ENCODE measurements at regions not wholly inside any gene's neighbourhood (a gene's known extent, or its start where the extent isn't known, plus 50 kb on each side); places are given as distances from the start of the nearest gene placed in this dataset.
"Not testable (repeated sequence)": the region's sequence is repeated elsewhere in the genome, so short reads cannot be mapped to it uniquely, and the experiment has no call there.

GRCh38 chr2:44071454-44072046, 75.8 kb upstream of the LRPPRC start:
- POLR2A ChIA-PET: no interaction called here
- intact Hi-C loops (cut with micrococcal nuclease; ENCODE audit: unreplicated experiment): no loop called here
- TF ChIP-seq NFIC (IDR thresholded peaks at IDR 0.05; ENCODE audit: low read depth, low read length): peak; percentile 65; the same call in 1 of the 2 replicates
- peak; percentile 82 for TF ChIP-seq JUNB (IDR thresholded peaks at IDR 0.05)
- TF ChIP-seq SRF (IDR thresholded peaks at IDR 0.05; ENCODE audit: low read depth in 2 of 2, low read length in 2 of 2): no peak
- TF ChIP-seq MEF2A (IDR thresholded peaks at IDR 0.05; ENCODE audit: insufficient read depth, low read depth, low read length): peak; percentile 88
- no peak for TF ChIP-seq STAT3 (IDR thresholded peaks at IDR 0.05; ENCODE audit: low read depth, low read length)
- peak; percentile 80 for TF ChIP-seq FOXM1 (IDR thresholded peaks at IDR 0.05; ENCODE audit: low read depth, low read length)
- peak in 1 of 2 experiments; percentile 47; a peak in 1 of 4 replicates for TF ChIP-seq ETV6 (conservative IDR thresholded peaks at IDR 0.05 in 1 of 2, IDR thresholded peaks at IDR 0.05 in 1 of 2; ENCODE audit: borderline replicate concordance in 1 of 2, low read depth in 1 of 2)
- 0 out of 2 replicates have a peak, but pooled peaks have one; percentile 13 for TF ChIP-seq PKNOX1 (IDR thresholded peaks at IDR 0.05)
- TF ChIP-seq, protein P1, sequence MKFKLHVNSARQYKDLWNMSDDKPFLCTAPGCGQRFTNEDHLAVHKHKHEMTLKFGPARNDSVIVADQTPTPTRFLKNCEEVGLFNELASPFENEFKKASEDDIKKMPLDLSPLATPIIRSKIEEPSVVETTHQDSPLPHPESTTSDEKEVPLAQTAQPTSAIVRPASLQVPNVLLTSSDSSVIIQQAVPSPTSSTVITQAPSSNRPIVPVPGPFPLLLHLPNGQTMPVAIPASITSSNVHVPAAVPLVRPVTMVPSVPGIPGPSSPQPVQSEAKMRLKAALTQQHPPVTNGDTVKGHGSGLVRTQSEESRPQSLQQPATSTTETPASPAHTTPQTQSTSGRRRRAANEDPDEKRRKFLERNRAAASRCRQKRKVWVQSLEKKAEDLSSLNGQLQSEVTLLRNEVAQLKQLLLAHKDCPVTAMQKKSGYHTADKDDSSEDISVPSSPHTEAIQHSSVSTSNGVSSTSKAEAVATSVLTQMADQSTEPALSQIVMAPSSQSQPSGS (IDR thresholded peaks at IDR 0.05; ENCODE audit: low read length): peak; percentile 34; the same call in 1 of the 2 replicates
- TF ChIP-seq MYB (IDR thresholded peaks at IDR 0.05; ENCODE audit: borderline replicate concordance, low read depth, low read length): no peak
- TF ChIP-seq BACH1 (IDR thresholded peaks at IDR 0.05; ENCODE audit: borderline replicate concordance): no peak

GRCh38 chr2:44073667-44074066, 77.9 kb upstream of the LRPPRC start:
- H3K79me2 ChIP-seq (ENCODE audit: control insufficient read depth, insufficient read depth, low read length); in situ Hi-C loops (cut with MboI); H3K4me2 ChIP-seq (ENCODE audit: control insufficient read depth, insufficient read depth); H3K4me3 ChIP-seq; H3K36me3 ChIP-seq (ENCODE audit: control insufficient read depth in 2 of 2, insufficient read depth in 2 of 2, low read length in 1 of 2); BruUV-seq (replicated peaks); ATAC-seq; H3K9me3 ChIP-seq (replicated peaks; ENCODE audit: control insufficient read depth, insufficient read depth, low read length); intact Hi-C loops (cut with micrococcal nuclease; ENCODE audit: unreplicated experiment); RAD21 ChIA-PET (ENCODE audit: unreplicated experiment); H3K27ac ChIP-seq (ENCODE audit: control insufficient read depth, insufficient read depth); H2AFZ ChIP-seq (ENCODE audit: control insufficient read depth, low read depth, low read length); DNase-seq (ENCODE audit: low read depth, low spot score); H3K4me1 ChIP-seq (ENCODE audit: control insufficient read depth, insufficient read depth, low read length); H3K9ac ChIP-seq (ENCODE audit: control insufficient read depth, insufficient read depth, low read length); H4K20me1 ChIP-seq (ENCODE audit: control insufficient read depth, insufficient read depth); H3K27me3 ChIP-seq (replicated peaks in 1 of 2; ENCODE audit: control insufficient read depth in 2 of 2, insufficient read depth in 2 of 2, low read length in 1 of 2); FAIRE-seq; POLR2A ChIA-PET: not testable (repeated sequence)
- CTCF ChIA-PET: interaction anchor here (0.9 to 1.9 kb wide), 3 partner anchors 9 to 252 kb away, joined by 3 to 5 read pairs (median 3); no protein-coding TSS in a partner anchor
- 57% methylated on average over 3 of the region's 3 CpGs for WGBS (ENCODE audit: insufficient coverage, insufficient replicate concordance, low lambda C conversion rate, missing lambda C conversion rate)
- SMC1A ChIA-PET (ENCODE audit: uncharacterized antibody, unreplicated experiment): interaction anchor here (0.8 kb wide), 1 partner anchor 117 kb away, joined by 3 read pairs; no protein-coding TSS in a partner anchor

More at GRCh38 chr2:44071454-44072046, 75.8 kb upstream of the LRPPRC start:
- no peaks in the 10 kb centered on the region for H3K36me3 ChIP-seq (ENCODE audit: control insufficient read depth in 2 of 2, insufficient read depth in 2 of 2, low read length in 1 of 2)
- no peaks in the 10 kb centered on the region for H3K79me2 ChIP-seq (ENCODE audit: control insufficient read depth, insufficient read depth, low read length)
- 0 out of 2 replicates have a peak, but pooled peaks cover 3% of the 10 kb centered on the region for H3K4me1 ChIP-seq (ENCODE audit: control insufficient read depth, insufficient read depth, low read length)
- ChIA-PET CTCF (interaction anchor here (0.7 to 1.6 kb wide), 3 partner anchors 15 to 329 kb away, joined by 3 to 5 read pairs (median 3); no protein-coding TSS in a partner anchor), RAD21 (ENCODE audit: unreplicated experiment) (interaction anchor here (0.6 to 1.9 kb wide), 4 partner anchors 15 to 178 kb away, joined by 3 to 5 read pairs (median 3); no protein-coding TSS in a partner anchor), SMC1A (ENCODE audit: uncharacterized antibody, unreplicated experiment) (interaction anchor here (0.8 to 1.4 kb wide), 2 partner anchors 174 to 359 kb away, joined by 3 read pairs; no protein-coding TSS in a partner anchor)
- ATAC-seq (peak; percentile 89), FAIRE-seq (peak; percentile 88), DNase-seq (ENCODE audit: low read depth, low spot score) (peak; percentile 21)
- no peaks in the 10 kb centered on the region for H3K27me3 ChIP-seq (replicated peaks in 1 of 2; ENCODE audit: control insufficient read depth in 2 of 2, insufficient read depth in 2 of 2, low read length in 1 of 2)
- no peak overlapping the region for H2AFZ ChIP-seq (ENCODE audit: control insufficient read depth, low read depth, low read length)
- BruUV-seq (replicated peaks): no TSS peak
- H4K20me1 ChIP-seq (ENCODE audit: control insufficient read depth, insufficient read depth): no peaks in the 10 kb centered on the region
- in situ Hi-C loops (cut with MboI): no loop called here
- H3K4me2 ChIP-seq (ENCODE audit: control insufficient read depth, insufficient read depth): peak overlapping the region; percentile 33; the same call in 1 of the 2 replicates
- no peaks in the 10 kb centered on the region; the same call in 2 of the 3 replicates for H3K9me3 ChIP-seq (replicated peaks; ENCODE audit: control insufficient read depth, insufficient read depth, low read length)
- no peak overlapping the region for H3K9ac ChIP-seq (ENCODE audit: control insufficient read depth, insufficient read depth, low read length)
- peak overlapping the region; percentile 19; the same call in 1 of the 2 replicates for H3K27ac ChIP-seq (ENCODE audit: control insufficient read depth, insufficient read depth)
- WGBS (ENCODE audit: insufficient coverage, insufficient replicate concordance, low lambda C conversion rate, missing lambda C conversion rate): 71% methylated on average over 2 of the region's 2 CpGs
- H3K4me3 ChIP-seq: no peak overlapping the region
